ENCODE measurements at regions not wholly inside any gene's neighbourhood (a gene's known extent, or its start where the extent isn't known, plus 50 kb on each side); places are given as distances from the start of the nearest gene placed in this dataset.

DNA sequence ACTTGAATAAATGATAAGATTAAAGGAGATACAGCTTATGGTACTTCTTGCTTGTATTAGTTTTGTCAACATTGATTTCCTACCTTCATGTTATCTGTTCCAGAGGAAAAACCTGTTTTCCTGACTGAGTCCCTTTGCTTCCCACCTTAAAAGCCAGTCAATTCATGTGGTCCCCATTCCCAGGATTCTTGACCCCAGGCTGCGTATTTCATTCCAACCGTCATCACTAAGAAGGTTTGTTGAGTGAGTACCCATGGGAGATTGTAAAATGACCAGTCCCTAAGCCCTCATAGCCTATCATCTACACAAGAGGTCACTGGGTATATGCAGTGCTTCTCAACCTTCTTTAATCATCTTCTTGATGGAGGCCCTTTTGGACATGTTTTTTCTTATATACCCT, 52.2 kb downstream of the BEX3 start:
- TF ChIP-seq, protein P1, sequence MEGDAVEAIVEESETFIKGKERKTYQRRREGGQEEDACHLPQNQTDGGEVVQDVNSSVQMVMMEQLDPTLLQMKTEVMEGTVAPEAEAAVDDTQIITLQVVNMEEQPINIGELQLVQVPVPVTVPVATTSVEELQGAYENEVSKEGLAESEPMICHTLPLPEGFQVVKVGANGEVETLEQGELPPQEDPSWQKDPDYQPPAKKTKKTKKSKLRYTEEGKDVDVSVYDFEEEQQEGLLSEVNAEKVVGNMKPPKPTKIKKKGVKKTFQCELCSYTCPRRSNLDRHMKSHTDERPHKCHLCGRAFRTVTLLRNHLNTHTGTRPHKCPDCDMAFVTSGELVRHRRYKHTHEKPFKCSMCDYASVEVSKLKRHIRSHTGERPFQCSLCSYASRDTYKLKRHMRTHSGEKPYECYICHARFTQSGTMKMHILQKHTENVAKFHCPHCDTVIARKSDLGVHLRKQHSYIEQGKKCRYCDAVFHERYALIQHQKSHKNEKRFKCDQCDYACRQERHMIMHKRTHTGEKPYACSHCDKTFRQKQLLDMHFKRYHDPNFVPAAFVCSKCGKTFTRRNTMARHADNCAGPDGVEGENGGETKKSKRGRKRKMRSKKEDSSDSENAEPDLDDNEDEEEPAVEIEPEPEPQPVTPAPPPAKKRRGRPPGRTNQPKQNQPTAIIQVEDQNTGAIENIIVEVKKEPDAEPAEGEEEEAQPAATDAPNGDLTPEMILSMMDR (IDR thresholded peaks at IDR 0.05): no peak
- TF ChIP-seq POLR2A (IDR thresholded peaks at IDR 0.05): no peak
